ENCODE measurements at regions not wholly inside any gene's neighbourhood (a gene's known extent, or its start where the extent isn't known, plus 50 kb on each side); places are given as distances from the start of the nearest gene placed in this dataset.
A peak's percentile ranks its signal among the peaks of the same experiment; 100 is the strongest.
"Not testable (repeated sequence)": the region's sequence is repeated elsewhere in the genome, so short reads cannot be mapped to it uniquely, and the experiment has no call there.

- no peak for DNase-seq (ENCODE audit: low spot score)
These were observed 195.5 kb downstream of the CDCA7 start for GRCh38 chr2:173550143-173550542.

GRCh38 chr2:173552531-173552930 is 197.9 kb downstream of the CDCA7 start:
- DNase-seq (ENCODE audit: low spot score): no peak

GRCh38 chr2:173553593-173553992 is 198.9 kb downstream of the CDCA7 start:
- no peak for DNase-seq (ENCODE audit: low spot score)

GRCh38 chr2:173555833-173556232 is 201.2 kb downstream of the CDCA7 start:
- peak; percentile 44 for DNase-seq (ENCODE audit: low spot score)

- no peak for DNase-seq (ENCODE audit: low spot score)
These were observed 202.1 kb downstream of the CDCA7 start for GRCh38 chr2:173556816-173557215.

GRCh38 chr2:173557497-173557896 is 202.8 kb downstream of the CDCA7 start:
- no peak for DNase-seq (ENCODE audit: low spot score)

GRCh38 chr2:173567493-173567892 is 212.8 kb downstream of the CDCA7 start:
- no peak for DNase-seq (ENCODE audit: low spot score)

- DNase-seq (ENCODE audit: low spot score): peak; percentile 35
These were observed 213.4 kb downstream of the CDCA7 start for GRCh38 chr2:173568054-173568453.

GRCh38 chr2:173571021-173571821 is 216.5 kb downstream of the CDCA7 start:
- DNase-seq (ENCODE audit: low spot score): peak; percentile 58

GRCh38 chr2:173571887-173572680 is 217.4 kb downstream of the CDCA7 start:
- DNase-seq (ENCODE audit: low spot score): peak; percentile 17

GRCh38 chr2:173572848-173573247 is 218.2 kb downstream of the CDCA7 start:
- peak; percentile 50 for DNase-seq (ENCODE audit: low spot score)

- not testable (repeated sequence) for DNase-seq (ENCODE audit: low spot score)
These were observed 219.1 kb downstream of the CDCA7 start for GRCh38 chr2:173573782-173574181.

- DNase-seq (ENCODE audit: low spot score): no peak
These were observed 219.8 kb downstream of the CDCA7 start for GRCh38 chr2:173574324-173575112.

GRCh38 chr2:173578404-173579107 is 223.9 kb downstream of the CDCA7 start:
- DNase-seq (ENCODE audit: low spot score): no peak

GRCh38 chr2:173580351-173580750 is 225.7 kb downstream of the CDCA7 start:
- DNase-seq (ENCODE audit: low spot score): no peak

- no peak for DNase-seq (ENCODE audit: low spot score)
These were observed 226.3 kb downstream of the CDCA7 start for GRCh38 chr2:173580956-173581355.

GRCh38 chr2:173583196-173583595 is 228.5 kb downstream of the CDCA7 start:
- no peak for DNase-seq (ENCODE audit: low spot score)

- DNase-seq (ENCODE audit: low spot score): no peak
These were observed 229.3 kb downstream of the CDCA7 start for GRCh38 chr2:173584000-173584399.

GRCh38 chr2:173584676-173585458 is 230.2 kb downstream of the CDCA7 start:
- DNase-seq (ENCODE audit: low spot score): peak; percentile 55

GRCh38 chr2:173588931-173589369 is 234.3 kb downstream of the CDCA7 start:
- no peak for DNase-seq (ENCODE audit: low spot score)
